Activated CD4-positive, alpha-beta memory T cell treated with anti-CD3 and anti-CD28 coated beads for 36 hours (primary cell): ENCODE measurements at regions not wholly inside any gene's neighbourhood (a gene's known extent, or its start where the extent isn't known, plus 50 kb on each side); places are given as distances from the start of the nearest gene placed in this dataset.

Experiments
- CTCF ChIA-PET: fragments of 350-600 bp; sonication (Branson Sonifier 250); formaldehyde crosslinking; loops from one replicate; lab custom pipeline; 2021; ENCODE audit warnings: antibody characterized with exemption, inconsistent platforms; lab: Charles Lee
- POLR2A ChIA-PET: fragments of 350-600 bp; sonication (Branson Sonifier 250); formaldehyde crosslinking; loops from one replicate; lab custom pipeline; 2021; ENCODE audit warnings: antibody characterized with exemption; lab: Charles Lee
- DNase-seq: peaks from one replicate; pipeline ENCODE4 v3.0.0-alpha.2; 2020
- H3K27ac Mint-ChIP-seq: one replicate; pipeline ENCODE4 v1.8.0; 2021; ENCODE audit warnings: mixed read lengths
- H3K27me3 Mint-ChIP-seq: one replicate; pipeline ENCODE4 v1.8.0; 2021; ENCODE audit warnings: mixed read lengths
- H3K36me3 Mint-ChIP-seq: one replicate; pipeline ENCODE4 v1.8.0; 2021; ENCODE audit warnings: mixed read lengths
- H3K4me1 Mint-ChIP-seq: one replicate; pipeline ENCODE4 v1.8.0; 2021; ENCODE audit warnings: low read depth, mixed read lengths
- H3K4me3 Mint-ChIP-seq: one replicate; pipeline ENCODE4 v1.8.0; 2021; ENCODE audit warnings: mild to moderate bottlenecking, mixed read lengths
- H3K9me3 Mint-ChIP-seq: one replicate; pipeline ENCODE4 v1.8.0; 2021; ENCODE audit warnings: mixed read lengths
- intact Hi-C: fragments of 100-400 bp; cut with micrococcal nuclease; formaldehyde crosslinking; loops from one replicate; pipeline ENCODE4 v1.15.1; 2023

DNA sequence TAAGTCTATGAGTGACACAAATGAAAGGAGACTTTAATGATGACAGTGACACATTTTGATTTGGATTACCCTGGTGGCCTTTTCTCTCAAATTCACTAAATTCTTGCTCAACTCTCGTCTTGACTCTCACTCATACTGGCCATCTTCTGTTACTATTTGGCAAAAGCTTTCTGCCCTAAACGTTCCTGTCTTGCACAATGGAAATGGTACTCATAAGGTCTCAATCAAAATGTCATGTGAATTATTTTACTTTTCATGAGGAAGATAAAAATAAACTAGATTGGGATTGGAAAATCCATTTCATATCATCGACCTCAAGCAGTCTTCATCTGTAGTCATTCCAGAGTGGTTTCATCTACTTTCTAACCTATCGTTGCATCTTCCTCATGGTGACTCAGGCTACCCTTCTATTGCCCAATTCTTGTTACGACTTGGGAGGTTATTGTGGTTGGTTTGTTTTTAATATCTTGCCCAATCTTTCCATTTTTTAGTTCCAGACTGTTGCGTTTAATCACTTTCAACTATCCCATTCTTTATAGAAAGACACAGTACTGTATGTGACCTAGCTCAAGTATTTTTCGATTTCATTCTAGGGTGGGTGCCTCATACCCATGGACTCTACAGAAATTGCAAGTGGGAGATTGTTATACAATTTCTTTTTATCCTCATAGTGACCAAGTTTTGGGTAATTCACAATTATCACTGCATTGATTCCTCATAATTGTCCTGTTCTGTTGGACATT is 317.2 kb upstream of the KCNJ16 start:
- H3K36me3 Mint-ChIP-seq = no peaks in the 10 kb centered on the region
- POLR2A ChIA-PET = no interaction called here
- no peaks in the 10 kb centered on the region for H3K9me3 Mint-ChIP-seq
- H3K4me1 Mint-ChIP-seq = no peaks in the 10 kb centered on the region
- CTCF ChIA-PET = no interaction called here
- intact Hi-C loops = no loop called here
- H3K27me3 Mint-ChIP-seq = no peaks in the 10 kb centered on the region
- no peak overlapping the region for H3K4me3 Mint-ChIP-seq
- H3K27ac Mint-ChIP-seq = no peak overlapping the region
- no peak for DNase-seq

DNA sequence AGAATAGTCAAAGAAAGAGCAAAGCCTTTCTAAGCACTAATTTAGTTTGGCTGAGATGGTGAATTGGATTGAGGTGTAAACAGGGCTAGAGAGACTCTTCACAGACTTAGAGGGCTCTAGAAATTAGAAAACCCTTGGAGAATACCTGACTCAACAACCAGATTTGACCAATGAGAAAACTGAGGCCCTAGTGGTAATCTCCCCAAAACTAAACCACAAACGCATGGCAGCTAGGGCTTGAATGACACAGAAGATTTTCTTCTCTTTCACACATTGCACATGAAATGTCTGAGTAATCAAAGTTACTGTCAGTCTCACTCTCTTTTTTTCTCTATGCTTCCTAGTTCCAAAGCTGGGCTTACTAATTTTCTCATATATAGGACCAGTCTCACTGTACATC is 314.5 kb upstream of the KCNJ16 start:
- Mint-ChIP-seq H3K4me1 (no peaks in the 10 kb centered on the region), H3K27me3 (no peaks in the 10 kb centered on the region), H3K36me3 (no peaks in the 10 kb centered on the region), H3K4me3 (no peak overlapping the region), H3K27ac (no peak overlapping the region), H3K9me3 (no peaks in the 10 kb centered on the region)
- ChIA-PET CTCF (no interaction called here), POLR2A (no interaction called here)
- intact Hi-C loops = no loop called here
- DNase-seq = no peak

DNA sequence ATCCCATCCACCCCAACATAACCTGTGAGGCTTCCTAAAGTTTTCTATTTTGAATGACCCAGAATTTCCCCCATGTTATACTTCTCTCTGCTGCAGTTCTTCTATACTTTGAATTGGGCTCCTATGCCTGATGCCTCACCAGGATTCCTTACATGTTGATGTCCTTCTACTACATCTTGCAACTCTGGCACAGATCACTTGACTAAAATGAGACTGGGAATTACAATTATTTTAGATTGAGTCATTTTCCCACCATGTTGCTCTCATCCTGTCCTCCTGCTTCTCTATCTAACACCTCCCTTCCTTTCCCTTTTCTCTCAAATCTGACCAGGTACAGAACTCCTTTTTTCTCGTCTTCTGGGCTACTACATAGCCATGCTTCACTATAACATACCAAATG is 314.0 kb upstream of the KCNJ16 start:
- H3K9me3 Mint-ChIP-seq = no peaks in the 10 kb centered on the region
- no peak overlapping the region for H3K27ac Mint-ChIP-seq
- no peaks in the 10 kb centered on the region for H3K27me3 Mint-ChIP-seq
- no peak overlapping the region for H3K4me3 Mint-ChIP-seq
- no peaks in the 10 kb centered on the region for H3K4me1 Mint-ChIP-seq
- POLR2A ChIA-PET = no interaction called here
- DNase-seq = no peak
- intact Hi-C loops = no loop called here
- CTCF ChIA-PET = no interaction called here
- H3K36me3 Mint-ChIP-seq = no peaks in the 10 kb centered on the region

DNA sequence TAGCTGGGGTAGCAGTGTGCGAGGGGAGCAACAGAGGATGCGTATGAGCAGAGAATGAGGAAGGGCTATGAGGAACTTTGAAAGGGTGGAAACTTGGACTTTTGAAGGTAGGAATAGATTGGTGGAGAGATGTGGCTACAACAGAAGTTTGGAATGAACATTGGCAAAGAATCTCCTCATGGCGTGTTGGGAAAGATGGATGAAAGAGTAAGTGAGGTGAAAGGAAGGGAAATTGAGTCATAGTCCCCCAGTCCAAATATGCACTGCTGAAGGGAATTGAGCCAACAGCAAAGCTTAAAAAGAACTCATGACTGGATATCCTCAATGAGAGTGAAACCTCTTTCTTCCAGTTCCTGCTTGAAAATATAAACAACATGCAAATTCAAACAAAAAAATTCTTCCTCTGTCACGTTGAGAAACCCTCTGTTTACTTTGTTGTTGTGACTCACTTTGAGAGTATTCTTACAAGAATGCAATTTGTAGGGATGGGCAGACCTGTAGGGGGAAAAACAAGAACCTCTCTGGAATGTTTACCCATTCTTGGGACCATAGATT is 313.2 kb upstream of the KCNJ16 start:
- H3K27me3 Mint-ChIP-seq = no peaks in the 10 kb centered on the region
- DNase-seq = no peak
- POLR2A ChIA-PET = no interaction called here
- H3K27ac Mint-ChIP-seq = no peak overlapping the region
- H3K36me3 Mint-ChIP-seq = no peaks in the 10 kb centered on the region
- no peaks in the 10 kb centered on the region for H3K9me3 Mint-ChIP-seq
- CTCF ChIA-PET = no interaction called here
- intact Hi-C loops = no loop called here
- no peaks in the 10 kb centered on the region for H3K4me1 Mint-ChIP-seq
- no peak overlapping the region for H3K4me3 Mint-ChIP-seq

DNA sequence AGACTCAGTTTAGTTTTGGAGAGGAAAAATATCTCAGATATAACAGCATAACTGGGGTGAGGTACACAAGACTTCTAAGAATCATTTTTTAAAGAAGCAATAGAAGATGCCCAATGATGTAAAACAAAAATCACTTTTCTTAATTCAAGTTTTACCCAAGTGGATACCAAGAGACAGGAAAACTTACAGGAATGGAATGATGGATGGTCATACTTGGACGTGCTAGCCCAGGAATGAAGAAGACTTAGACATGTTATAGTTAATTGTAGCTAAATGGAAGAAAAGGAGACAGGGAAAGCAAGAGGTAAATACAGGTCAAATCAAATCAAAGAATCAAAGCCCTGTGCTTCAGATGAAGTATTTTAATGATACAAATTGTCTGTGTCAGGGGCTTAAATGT is 312.7 kb upstream of the KCNJ16 start:
- intact Hi-C loops = no loop called here
- DNase-seq = no peak
- Mint-ChIP-seq H3K36me3 (no peaks in the 10 kb centered on the region), H3K27ac (no peak overlapping the region), H3K4me3 (no peak overlapping the region), H3K9me3 (no peaks in the 10 kb centered on the region), H3K27me3 (no peaks in the 10 kb centered on the region), H3K4me1 (no peaks in the 10 kb centered on the region)
- CTCF ChIA-PET = no interaction called here
- POLR2A ChIA-PET = no interaction called here

DNA sequence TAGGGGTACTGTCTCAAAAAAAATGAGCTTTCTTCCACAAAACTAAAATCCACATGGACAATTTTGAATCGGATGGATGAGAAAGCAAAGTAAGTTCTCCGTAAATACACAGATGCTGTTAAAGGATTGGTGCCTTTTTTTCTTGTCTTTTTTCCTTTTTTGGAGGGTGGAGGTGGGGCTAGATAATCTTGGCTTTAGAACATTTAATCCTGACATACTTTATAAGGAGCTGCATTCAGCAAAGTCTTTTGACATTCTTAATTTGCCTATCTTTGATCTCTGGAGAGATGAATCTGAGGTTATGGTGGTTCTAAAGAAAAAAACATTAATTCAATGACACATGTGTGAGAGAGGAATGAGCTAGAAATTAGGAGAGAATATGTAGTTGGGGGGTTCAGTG is 312.3 kb upstream of the KCNJ16 start:
- Mint-ChIP-seq H3K4me1 (no peaks in the 10 kb centered on the region), H3K9me3 (no peaks in the 10 kb centered on the region), H3K27me3 (no peaks in the 10 kb centered on the region), H3K27ac (no peak overlapping the region), H3K4me3 (no peak overlapping the region), H3K36me3 (no peaks in the 10 kb centered on the region)
- intact Hi-C loops = no loop called here
- no peak for DNase-seq
- ChIA-PET POLR2A (no interaction called here), CTCF (no interaction called here)

DNA sequence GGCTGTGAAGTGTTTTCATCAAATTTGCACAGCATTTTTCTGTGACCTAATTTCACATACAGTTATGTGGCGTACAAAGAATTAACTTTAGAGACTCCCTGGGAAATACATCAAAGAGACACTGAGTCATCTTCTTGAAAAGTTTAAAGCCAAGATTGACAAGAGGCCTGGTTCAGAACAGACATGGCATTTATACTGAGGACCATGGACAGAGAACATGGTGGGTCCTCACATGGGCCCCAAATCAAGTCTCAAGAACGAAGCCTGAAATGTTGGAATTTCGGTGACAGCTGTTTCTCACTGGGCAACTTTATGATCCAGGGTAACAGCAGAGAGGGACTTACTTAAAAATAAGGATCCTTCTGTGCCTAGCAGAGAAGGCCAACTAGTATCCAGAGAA is 311.5 kb upstream of the KCNJ16 start:
- no peaks in the 10 kb centered on the region for H3K36me3 Mint-ChIP-seq
- H3K27ac Mint-ChIP-seq = no peak overlapping the region
- H3K4me3 Mint-ChIP-seq = no peak overlapping the region
- intact Hi-C loops = no loop called here
- POLR2A ChIA-PET = no interaction called here
- no peak for DNase-seq
- no peaks in the 10 kb centered on the region for H3K27me3 Mint-ChIP-seq
- H3K9me3 Mint-ChIP-seq = no peaks in the 10 kb centered on the region
- H3K4me1 Mint-ChIP-seq = no peaks in the 10 kb centered on the region
- CTCF ChIA-PET = no interaction called here

DNA sequence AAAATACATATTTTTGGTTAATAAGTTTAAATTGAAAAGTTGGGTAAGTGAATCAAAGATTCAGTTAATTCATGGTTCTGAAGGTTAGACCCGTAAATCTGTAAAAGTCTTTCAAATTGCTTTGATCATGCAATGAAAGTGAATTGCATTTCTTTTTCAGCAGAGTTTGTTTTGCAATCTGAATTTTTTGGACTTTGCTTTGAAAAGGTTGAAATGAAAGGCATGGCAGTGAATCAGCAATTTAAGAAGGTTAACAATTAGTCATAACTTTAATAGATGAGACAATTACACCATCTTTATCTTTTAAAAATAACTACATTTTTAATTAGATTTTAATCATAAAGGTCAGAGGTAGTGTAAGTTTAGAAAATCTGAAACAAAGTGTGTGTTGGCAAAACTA is 310.9 kb upstream of the KCNJ16 start:
- intact Hi-C loops = no loop called here
- CTCF ChIA-PET = no interaction called here
- POLR2A ChIA-PET = no interaction called here
- H3K4me3 Mint-ChIP-seq = no peak overlapping the region
- H3K27ac Mint-ChIP-seq = no peak overlapping the region
- no peaks in the 10 kb centered on the region for H3K9me3 Mint-ChIP-seq
- H3K4me1 Mint-ChIP-seq = no peaks in the 10 kb centered on the region
- no peaks in the 10 kb centered on the region for H3K36me3 Mint-ChIP-seq
- H3K27me3 Mint-ChIP-seq = no peaks in the 10 kb centered on the region
- no peak for DNase-seq

DNA sequence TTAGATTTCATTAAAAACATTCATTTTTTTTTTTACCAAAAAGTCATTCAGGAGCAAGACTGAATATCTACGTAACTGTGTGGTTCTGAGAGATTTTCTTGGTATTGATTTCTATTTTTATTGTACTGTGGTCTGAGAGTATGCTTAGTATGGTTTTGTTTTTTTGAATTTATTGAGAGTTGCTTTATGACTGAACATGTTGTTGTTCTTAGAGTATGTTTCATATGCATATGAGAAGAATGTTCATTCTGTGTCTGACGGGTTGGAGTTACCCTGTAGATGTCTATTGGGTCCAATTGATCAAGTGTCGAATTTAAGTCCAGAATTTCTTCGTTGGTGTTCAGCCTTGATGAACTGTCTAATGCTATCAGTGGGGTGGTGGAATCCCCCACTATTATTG is 306.0 kb upstream of the KCNJ16 start:
- H3K27ac Mint-ChIP-seq = no peak overlapping the region
- no peaks in the 10 kb centered on the region for H3K4me1 Mint-ChIP-seq
- no peak overlapping the region for H3K4me3 Mint-ChIP-seq
- H3K27me3 Mint-ChIP-seq = no peaks in the 10 kb centered on the region
- ChIA-PET POLR2A (no interaction called here), CTCF (no interaction called here)
- DNase-seq = no peak
- H3K9me3 Mint-ChIP-seq = peaks cover 6% of the 10 kb centered on the region
- intact Hi-C loops = no loop called here
- no peaks in the 10 kb centered on the region for H3K36me3 Mint-ChIP-seq

DNA sequence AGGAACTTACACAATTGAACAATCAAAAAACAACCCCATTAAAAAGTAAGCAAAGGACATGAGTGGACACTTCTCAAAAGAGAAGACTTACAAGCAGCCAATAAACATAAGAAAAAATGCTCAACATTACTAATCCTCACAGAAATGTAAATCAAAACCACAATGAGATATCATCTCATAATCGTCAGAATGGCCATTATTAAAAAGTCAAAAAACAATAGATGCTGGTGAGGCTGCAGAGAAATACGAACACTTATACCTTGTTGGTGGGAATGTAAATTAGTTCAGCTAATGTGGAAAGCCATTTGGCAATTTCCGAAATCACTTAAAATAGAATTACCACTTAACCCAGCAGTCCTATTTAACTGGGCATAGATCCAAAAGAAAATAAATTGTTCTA is 301.9 kb upstream of the KCNJ16 start:
- DNase-seq = no peak
- CTCF ChIA-PET = no interaction called here
- Mint-ChIP-seq H3K9me3 (peaks cover 6% of the 10 kb centered on the region), H3K27me3 (no peaks in the 10 kb centered on the region), H3K27ac (no peak overlapping the region), H3K4me1 (no peaks in the 10 kb centered on the region), H3K4me3 (no peak overlapping the region), H3K36me3 (no peaks in the 10 kb centered on the region)
- POLR2A ChIA-PET = no interaction called here
- intact Hi-C loops = no loop called here

DNA sequence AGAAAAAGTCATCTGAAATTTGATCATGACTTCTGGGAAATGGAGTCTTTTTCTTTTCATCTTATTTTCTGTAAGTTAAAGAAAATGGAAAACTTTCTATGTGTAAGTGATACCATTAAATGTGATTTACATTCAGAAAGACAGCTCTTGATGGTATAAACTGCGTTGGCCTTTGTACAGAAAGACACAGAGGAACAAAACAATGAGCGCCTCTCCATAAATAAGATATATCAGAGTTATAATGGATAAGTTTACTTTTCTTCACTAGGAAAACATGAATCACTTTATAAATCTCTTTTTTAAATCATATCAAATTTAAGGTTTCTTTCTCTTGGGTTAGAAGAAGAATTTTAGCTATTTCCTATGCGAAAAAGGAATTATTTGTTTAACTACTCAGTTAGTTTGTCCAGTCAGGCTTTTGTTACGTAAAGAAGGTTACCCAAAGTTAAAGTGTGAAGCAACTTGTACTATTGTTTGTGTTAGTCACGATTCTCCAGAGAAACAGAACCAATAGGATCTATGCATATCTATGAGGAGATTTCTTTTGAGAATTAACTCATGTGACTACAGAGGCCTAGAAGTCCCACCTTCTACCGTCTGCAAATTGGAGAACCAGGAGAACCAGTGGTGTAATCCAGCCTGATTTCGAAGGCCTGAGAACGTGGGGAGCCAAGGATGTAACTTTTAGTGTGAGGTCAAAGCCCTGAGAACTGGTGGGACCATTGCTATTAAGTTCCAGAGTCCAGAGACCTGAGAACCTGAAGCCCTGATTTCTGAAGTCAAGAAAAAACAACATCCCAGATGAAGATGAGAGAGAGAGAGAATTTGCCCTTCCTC is 295.4 kb upstream of the KCNJ16 start:
- POLR2A ChIA-PET = no interaction called here

DNA sequence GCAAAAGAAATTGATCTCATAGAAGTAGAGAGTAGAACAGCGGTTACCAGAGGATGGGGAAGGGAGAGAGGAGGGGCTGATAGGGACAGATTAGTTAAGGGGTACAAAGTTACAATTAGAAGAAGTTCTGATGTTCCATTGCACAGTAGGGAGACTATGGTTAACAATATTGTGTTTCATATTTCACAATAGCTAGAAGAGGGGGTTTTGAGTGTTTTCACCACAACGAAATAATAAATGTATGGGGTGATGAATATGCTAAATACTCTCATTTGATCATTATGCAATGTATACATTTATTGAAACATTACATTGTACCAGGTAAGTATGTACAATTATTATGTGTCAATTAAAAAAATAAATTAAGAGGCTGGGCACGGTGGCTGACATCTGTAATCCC is 291.2 kb upstream of the KCNJ16 start:
- H3K27ac Mint-ChIP-seq = no peak overlapping the region
- peaks cover 6% of the 10 kb centered on the region for H3K9me3 Mint-ChIP-seq
- intact Hi-C loops = no loop called here
- H3K27me3 Mint-ChIP-seq = no peaks in the 10 kb centered on the region
- no peak overlapping the region for H3K4me3 Mint-ChIP-seq
- ChIA-PET CTCF (no interaction called here), POLR2A (no interaction called here)
- H3K4me1 Mint-ChIP-seq = no peaks in the 10 kb centered on the region
- H3K36me3 Mint-ChIP-seq = no peaks in the 10 kb centered on the region
- DNase-seq = no peak

More for the DNA sequence above, 295.4 kb upstream of the KCNJ16 start:
- DNase-seq = no peak
- Mint-ChIP-seq H3K4me1 (no peaks in the 10 kb centered on the region), H3K36me3 (no peaks in the 10 kb centered on the region), H3K4me3 (no peak overlapping the region), H3K9me3 (peaks cover 9% of the 10 kb centered on the region), H3K27ac (no peak overlapping the region), H3K27me3 (no peaks in the 10 kb centered on the region)
- intact Hi-C loops = no loop called here
- CTCF ChIA-PET = no interaction called here

DNA sequence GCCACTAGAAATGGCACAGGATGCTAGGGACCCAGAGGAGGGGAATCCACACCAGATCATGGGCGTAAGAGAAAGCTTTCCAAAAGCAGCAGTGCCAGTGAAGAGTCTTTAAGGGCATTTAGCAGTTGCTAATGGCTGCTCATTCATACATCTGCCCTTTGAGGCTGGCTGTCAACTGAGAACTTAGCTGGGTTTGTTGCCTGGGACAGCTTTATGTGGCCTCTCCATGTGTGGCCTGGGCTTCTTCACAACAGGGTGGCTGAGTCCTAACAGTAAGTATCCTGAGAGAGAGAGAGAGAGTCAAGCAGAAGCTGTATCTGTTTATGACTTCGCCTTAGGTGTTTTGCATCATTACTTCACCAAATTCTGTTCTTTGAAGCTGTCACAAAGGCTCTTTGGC is 286.1 kb upstream of the KCNJ16 start:
- no peak overlapping the region for H3K4me3 Mint-ChIP-seq
- no peaks in the 10 kb centered on the region for H3K4me1 Mint-ChIP-seq
- CTCF ChIA-PET = no interaction called here
- no peaks in the 10 kb centered on the region for H3K36me3 Mint-ChIP-seq
- no peaks in the 10 kb centered on the region for H3K9me3 Mint-ChIP-seq
- intact Hi-C loops = no loop called here
- no peak for DNase-seq
- no peaks in the 10 kb centered on the region for H3K27me3 Mint-ChIP-seq
- H3K27ac Mint-ChIP-seq = no peak overlapping the region
- POLR2A ChIA-PET = no interaction called here
